Fibroblast of lung (primary cell): ENCODE measurements at regions not wholly inside any gene's neighbourhood (a gene's known extent, or its start where the extent isn't known, plus 50 kb on each side); places are given as distances from the start of the nearest gene placed in this dataset.

Source experiments
- DNase-seq, 2 donors: peaks; one replicate each; pipeline versions ENCODE4 v3.0.0 to v3.0.0-alpha.2; 2010; ENCODE audit warnings: low read depth in 2 of 2
- H2AFZ ChIP-seq: 2 replicates; pipeline ENCODE4 v1.5.1; 2012; ENCODE audit warnings: low read length, control low read depth, inconsistent platforms
- H3K27ac ChIP-seq: 2 replicates; pipeline ENCODE4 v1.5.1; 2011; ENCODE audit warnings: low read length, control low read depth; ENCODE audit not compliant: insufficient read depth
- H3K27me3 ChIP-seq: 2 replicates; pipeline ENCODE4 v1.5.1; 2011; ENCODE audit warnings: mild to moderate bottlenecking, low read length; ENCODE audit not compliant: control insufficient read depth, insufficient read depth
- H3K36me3 ChIP-seq: 2 replicates; pipeline ENCODE4 v1.5.1; 2011; ENCODE audit warnings: low read length; ENCODE audit not compliant: control insufficient read depth, insufficient read depth
- H3K4me1 ChIP-seq: 2 replicates; pipeline ENCODE4 v1.5.1; 2011; ENCODE audit warnings: low read length; ENCODE audit not compliant: control insufficient read depth, insufficient read depth; ENCODE audit errors: extremely low read depth
- H3K4me2 ChIP-seq: 2 replicates; pipeline ENCODE4 v1.5.1; 2011; ENCODE audit warnings: low read length, control low read depth; ENCODE audit not compliant: insufficient read depth; ENCODE audit errors: extremely low read depth
- H3K4me3 ChIP-seq, 4 experiments: fragments of 200-600 bp in 1 of 4; sonication (generic) in 1 of 4; replicated peaks in 1 of 4; 2 replicates each; pipeline ENCODE4 v1.5.1; 2011 to 2016; ENCODE audit warnings: low read length in 4 of 4, low read depth in 3 of 4, mild to moderate bottlenecking in 3 of 4, control low read depth in 2 of 4, inconsistent platforms in 1 of 4, mixed read lengths in 1 of 4; ENCODE audit not compliant: insufficient read depth in 1 of 4; ENCODE audit errors: control extremely low read depth in 1 of 4
- H3K79me2 ChIP-seq: 2 replicates; pipeline ENCODE4 v1.5.1; 2012; ENCODE audit warnings: mild to moderate bottlenecking, low read length, inconsistent platforms; ENCODE audit not compliant: control insufficient read depth, insufficient read depth
- H3K9ac ChIP-seq: 2 replicates; pipeline ENCODE4 v1.5.1; 2011; ENCODE audit warnings: mild to moderate bottlenecking, low read length, control low read depth; ENCODE audit not compliant: insufficient read depth
- H3K9me3 ChIP-seq: 2 replicates; pipeline ENCODE4 v1.5.1; 2012; ENCODE audit warnings: low read depth, low read length; ENCODE audit not compliant: control insufficient read depth, insufficient read depth
- H4K20me1 ChIP-seq: 2 replicates; pipeline ENCODE4 v1.5.1; 2011; ENCODE audit warnings: low read length; ENCODE audit not compliant: control insufficient read depth, insufficient read depth; ENCODE audit errors: extremely low read depth
- CTCF ChIP-seq, 2 donors: IDR thresholded peaks in 1 of 2; conservative IDR thresholded peaks in 1 of 2; 1 replicate in 1 of 2; 2 replicates in 1 of 2; pipeline ENCODE4 v1.5.1; 2011 to 2012; ENCODE audit warnings: low read length in 2 of 2, control low read depth in 1 of 2, inconsistent platforms in 1 of 2, low read depth in 1 of 2, mild to moderate bottlenecking in 1 of 2
- EZH2 ChIP-seq: IDR thresholded peaks from 2 replicates; pipeline ENCODE4 v1.5.1; 2012; ENCODE audit warnings: low read length, control low read depth, mild to moderate bottlenecking; ENCODE audit errors: missing control alignments

GRCh38 chr7:49523870-49524269 lies 249.6 kb upstream of the VWC2 start:
- Histone ChIP-seq H3K9ac (no peak overlapping the region), H3K4me2 (no peak overlapping the region), H3K27ac (no peak overlapping the region), H2AFZ (no peak overlapping the region), H3K4me3 (no peak overlapping the region), H3K36me3 (no peaks in the 10 kb centered on the region), H3K27me3 (no peaks in the 10 kb centered on the region), H3K79me2 (no peaks in the 10 kb centered on the region), H3K9me3 (no peaks in the 10 kb centered on the region), H4K20me1 (no peaks in the 10 kb centered on the region), H3K4me1 (no peaks in the 10 kb centered on the region)
- TF ChIP-seq CTCF (conservative IDR thresholded peaks at IDR 0.05 in 1 of 2, IDR thresholded peaks at IDR 0.05 in 1 of 2; ENCODE audit: low read depth in 1 of 2, low read length in 2 of 2) = no peak
- TF ChIP-seq EZH2 = no peak
- no peak for DNase-seq

- TF ChIP-seq CTCF (conservative IDR thresholded peaks at IDR 0.05 in 1 of 2, IDR thresholded peaks at IDR 0.05 in 1 of 2; ENCODE audit: low read depth in 1 of 2, low read length in 2 of 2) (no peak), EZH2 (no peak)
- Histone ChIP-seq H3K4me3 (no peak overlapping the region), H3K79me2 (no peaks in the 10 kb centered on the region), H3K9me3 (no peaks in the 10 kb centered on the region), H2AFZ (no peak overlapping the region), H4K20me1 (no peaks in the 10 kb centered on the region), H3K27me3 (no peaks in the 10 kb centered on the region), H3K4me1 (no peaks in the 10 kb centered on the region), H3K9ac (no peak overlapping the region), H3K4me2 (no peak overlapping the region), H3K27ac (no peak overlapping the region), H3K36me3 (no peaks in the 10 kb centered on the region)
- no peak for DNase-seq
These were observed 246.3 kb upstream of the VWC2 start for GRCh38 chr7:49527182-49527581.

GRCh38 chr7:49530481-49530880 lies 243.0 kb upstream of the VWC2 start:
- Histone ChIP-seq H3K27me3 (no peaks in the 10 kb centered on the region), H3K9ac (no peak overlapping the region), H3K4me3 (no peak overlapping the region), H4K20me1 (no peaks in the 10 kb centered on the region), H3K4me1 (no peaks in the 10 kb centered on the region), H3K79me2 (no peaks in the 10 kb centered on the region), H3K4me2 (no peak overlapping the region), H3K27ac (no peak overlapping the region), H2AFZ (no peak overlapping the region), H3K9me3 (no peaks in the 10 kb centered on the region), H3K36me3 (no peaks in the 10 kb centered on the region)
- DNase-seq = no peak
- TF ChIP-seq CTCF (conservative IDR thresholded peaks at IDR 0.05 in 1 of 2, IDR thresholded peaks at IDR 0.05 in 1 of 2; ENCODE audit: low read depth in 1 of 2, low read length in 2 of 2) (no peak), EZH2 (no peak)
